Stimulated activated CD4-positive, alpha-beta T cell treated with anti-CD3 and anti-CD28 coated beads, Interleukin-1b, Interleukin-23, amount 100 ng/mL, for 24 hours (primary cell): ENCODE measurements at regions not wholly inside any gene's neighbourhood (a gene's known extent, or its start where the extent isn't known, plus 50 kb on each side); places are given as distances from the start of the nearest gene placed in this dataset.

ENCODE experiments used
- DNase-seq, 4 experiments: peaks; one replicate each; pipeline ENCODE4 v3.0.0-alpha.2; 2020; ENCODE audit warnings: low read depth in 4 of 4, low spot score in 1 of 4

- no peak for DNase-seq
These were observed 291.2 kb upstream of the DMRT1 start for GRCh38 chr9:550333-550732.

GRCh38 chr9:551986-552929 is 289.2 kb upstream of the DMRT1 start:
- no peak for DNase-seq

- no peak for DNase-seq
These were observed 286.0 kb upstream of the DMRT1 start for GRCh38 chr9:555493-555892.

- no peak for DNase-seq
These were observed 285.3 kb upstream of the DMRT1 start for GRCh38 chr9:556199-556598.

DNA sequence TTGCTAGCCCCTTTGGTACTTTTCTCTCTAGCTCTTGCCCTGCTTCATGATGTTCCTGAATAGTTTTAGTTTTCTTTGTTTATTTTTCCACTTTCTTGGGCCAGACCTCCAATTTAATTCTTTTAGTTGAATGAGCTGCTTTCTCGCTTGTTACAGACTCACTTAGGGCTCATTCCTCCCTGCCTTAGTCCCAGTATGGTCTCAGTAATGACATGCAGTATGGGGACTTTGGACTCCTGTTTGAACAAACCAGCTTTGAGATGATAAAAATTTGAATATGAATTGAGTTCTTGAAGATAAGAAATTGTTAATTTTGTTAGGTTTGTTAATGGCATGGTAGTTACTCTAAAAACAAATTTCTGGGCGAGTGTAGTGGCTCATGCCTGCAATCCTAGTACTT is 284.8 kb upstream of the DMRT1 start:
- no peak for DNase-seq

GRCh38 chr9:557601-558201 is 283.8 kb upstream of the DMRT1 start:
- DNase-seq = no peak

DNA sequence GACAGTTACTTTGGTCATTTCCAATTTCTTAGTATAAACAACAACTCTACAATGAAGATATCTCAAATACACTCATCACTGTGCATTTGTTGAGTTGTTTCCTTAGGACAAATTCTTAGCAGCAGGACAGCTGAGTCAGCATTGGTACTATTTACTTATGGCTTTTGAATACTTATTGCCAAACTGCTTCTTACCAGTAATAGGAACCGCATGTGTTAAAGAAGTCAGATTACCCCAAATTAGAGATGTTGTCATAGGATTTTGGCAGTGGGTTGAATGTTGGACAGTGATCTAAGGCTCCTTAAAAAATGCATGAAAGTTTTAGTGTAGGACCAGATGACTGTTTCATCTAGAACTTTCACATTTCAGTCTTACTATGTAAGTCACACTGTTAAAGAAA is 280.1 kb upstream of the DMRT1 start:
- no peak for DNase-seq

DNA sequence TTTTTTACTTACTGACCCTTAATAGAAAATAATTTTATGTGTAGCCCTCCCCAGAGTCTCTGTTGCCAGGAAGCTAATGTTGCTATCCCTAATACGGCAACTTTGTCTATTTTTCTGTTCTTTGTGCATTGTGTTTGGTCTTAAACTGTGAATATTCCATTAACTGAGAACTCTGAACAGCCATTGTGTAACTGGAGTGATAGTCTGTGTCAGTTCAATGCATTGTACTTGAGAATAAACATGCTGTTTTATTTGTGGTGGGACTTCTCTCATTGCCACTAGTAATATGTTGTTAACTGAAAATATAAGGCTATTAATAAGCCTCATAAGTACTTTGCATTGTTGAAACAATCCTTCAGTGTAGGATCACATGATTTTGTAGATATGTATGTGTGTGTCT is 278.3 kb upstream of the DMRT1 start:
- no peak for DNase-seq

DNA sequence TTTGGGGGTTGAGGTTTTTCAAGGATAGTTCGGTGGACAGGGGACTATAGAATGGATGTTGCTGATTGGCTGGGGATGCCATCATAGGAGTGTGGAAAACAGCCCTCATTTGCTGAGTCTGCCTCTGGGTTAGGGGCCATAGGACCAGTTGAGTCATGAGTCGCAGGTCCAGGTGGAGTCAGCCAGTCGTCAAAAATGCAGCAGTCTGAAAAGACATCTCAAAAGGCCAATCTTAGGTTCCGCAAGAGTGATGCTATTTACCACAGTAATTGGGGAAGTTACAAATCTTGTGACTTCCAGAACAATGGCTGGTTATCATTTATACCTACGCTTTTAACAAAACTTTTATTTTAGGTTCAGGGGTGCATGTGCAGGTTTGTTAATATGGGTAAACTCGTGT is 276.0 kb upstream of the DMRT1 start:
- no peak for DNase-seq

- no peak for DNase-seq
These were observed 274.3 kb upstream of the DMRT1 start for GRCh38 chr9:567128-567746.

GRCh38 chr9:567747-568305 is 273.7 kb upstream of the DMRT1 start:
- DNase-seq = no peak

DNA sequence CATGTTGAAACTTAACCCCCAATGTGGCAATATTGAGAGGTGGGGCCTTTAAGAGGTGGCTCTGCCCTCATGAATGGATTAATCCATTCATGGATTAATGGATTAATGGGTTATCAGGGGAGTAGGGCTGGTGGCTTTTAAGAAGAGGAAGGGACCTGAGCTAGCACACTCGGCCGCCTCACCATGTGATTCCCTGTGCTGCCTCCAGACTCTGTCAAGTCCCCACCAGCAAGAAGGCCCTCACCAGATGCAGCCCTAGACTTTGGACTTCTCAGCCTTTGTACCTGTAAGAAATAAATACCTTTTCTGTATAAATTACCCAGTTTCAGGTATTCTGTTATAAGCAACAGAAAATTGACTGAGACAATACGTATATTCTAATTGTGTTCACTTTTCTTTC is 272.2 kb upstream of the DMRT1 start:
- no peak for DNase-seq

GRCh38 chr9:570187-570586 is 271.3 kb upstream of the DMRT1 start:
- DNase-seq = no peak

DNA sequence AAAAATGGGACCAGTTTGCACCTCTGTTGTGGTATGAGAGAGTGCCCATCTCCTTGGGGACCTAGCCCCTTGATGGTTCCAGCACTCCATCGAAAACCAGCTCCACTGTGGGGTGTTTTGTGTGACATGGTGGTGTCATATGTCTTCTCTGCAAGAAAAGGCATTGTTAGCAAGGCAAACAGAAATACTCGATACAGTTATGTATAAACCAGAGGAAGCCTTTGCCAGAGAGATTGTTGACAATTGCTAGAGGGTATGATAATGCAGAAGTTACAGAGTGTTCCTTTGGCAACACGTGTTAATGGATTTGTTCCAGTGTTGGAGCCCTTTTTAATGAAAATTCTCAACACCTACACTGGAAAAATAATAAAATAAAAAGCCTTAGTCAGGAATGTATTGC is 270.4 kb upstream of the DMRT1 start:
- no peak for DNase-seq

GRCh38 chr9:571741-572140 is 269.8 kb upstream of the DMRT1 start:
- no peak for DNase-seq

- DNase-seq = no peak
These were observed 267.6 kb upstream of the DMRT1 start for GRCh38 chr9:573691-574410.

- no peak for DNase-seq
These were observed 266.4 kb upstream of the DMRT1 start for GRCh38 chr9:575139-575538.

GRCh38 chr9:580652-581342 is 260.7 kb upstream of the DMRT1 start:
- no peak for DNase-seq

DNA sequence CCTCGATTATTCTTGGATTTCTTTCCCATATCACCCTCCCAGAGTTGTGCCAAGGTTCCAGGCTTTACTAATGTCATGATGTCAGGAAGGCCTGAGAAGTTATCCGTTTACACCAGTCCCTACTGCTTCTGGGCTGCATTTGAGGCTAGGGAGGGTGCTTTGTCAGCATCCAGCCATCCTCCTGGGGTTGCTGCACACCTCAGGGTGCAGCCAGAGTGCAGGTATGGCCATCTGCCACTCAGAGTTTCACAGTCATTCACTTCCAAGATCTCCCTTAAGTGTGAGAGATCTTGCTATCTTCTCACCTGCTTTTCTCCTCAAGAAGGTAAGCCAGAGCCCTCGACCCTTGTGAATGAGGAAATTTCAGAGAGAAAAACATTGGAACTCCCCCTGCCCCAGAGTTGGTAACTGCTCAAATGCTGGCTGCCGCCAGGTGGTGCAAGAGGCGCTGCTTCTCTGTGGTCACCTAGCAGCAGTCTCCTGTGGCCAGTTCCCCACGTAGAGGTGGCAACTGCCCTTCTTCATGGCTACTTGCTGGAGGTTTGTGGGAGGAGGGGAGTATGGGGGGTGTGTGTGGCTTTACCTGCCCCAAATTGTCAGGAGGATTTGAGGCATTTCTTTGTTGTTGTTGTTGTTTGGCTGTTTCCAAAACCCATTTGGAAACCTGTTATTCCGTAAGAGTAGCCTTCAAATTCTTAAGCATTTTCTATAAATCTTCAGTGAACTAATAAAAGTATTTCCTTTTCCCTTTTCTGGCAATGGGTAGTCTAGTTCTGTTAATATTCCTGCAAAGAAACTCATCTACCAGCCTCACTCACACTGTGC is 259.6 kb upstream of the DMRT1 start:
- DNase-seq = no peak

GRCh38 chr9:582775-583174 is 258.7 kb upstream of the DMRT1 start:
- DNase-seq = no peak
